ENCODE measurements at regions not wholly inside any gene's neighbourhood (a gene's known extent, or its start where the extent isn't known, plus 50 kb on each side); places are given as distances from the start of the nearest gene placed in this dataset.

GRCh38 chr10:118977835-118978234, 51.7 kb upstream of the NANOS1 start:
- peaks cover 11% of the 10 kb centered on the region for H3K4me1 ChIP-seq (ENCODE audit: low read depth, poor library complexity, severe bottlenecking)
- H3K27ac ChIP-seq: no peak overlapping the region
- H3K9ac ChIP-seq: no peak overlapping the region
- H3K4me3 ChIP-seq (IDR thresholded peaks at IDR 0.05; ENCODE audit: insufficient read depth, low read depth, low read length): no peak overlapping the region
- H3K27me3 ChIP-seq (ENCODE audit: insufficient read depth, low read depth): no peaks in the 10 kb centered on the region
- no peaks in the 10 kb centered on the region for H4K20me1 ChIP-seq (ENCODE audit: insufficient read depth)
- no peaks in the 10 kb centered on the region for H3K36me3 ChIP-seq (ENCODE audit: insufficient read depth)
- TF ChIP-seq, protein P1, sequence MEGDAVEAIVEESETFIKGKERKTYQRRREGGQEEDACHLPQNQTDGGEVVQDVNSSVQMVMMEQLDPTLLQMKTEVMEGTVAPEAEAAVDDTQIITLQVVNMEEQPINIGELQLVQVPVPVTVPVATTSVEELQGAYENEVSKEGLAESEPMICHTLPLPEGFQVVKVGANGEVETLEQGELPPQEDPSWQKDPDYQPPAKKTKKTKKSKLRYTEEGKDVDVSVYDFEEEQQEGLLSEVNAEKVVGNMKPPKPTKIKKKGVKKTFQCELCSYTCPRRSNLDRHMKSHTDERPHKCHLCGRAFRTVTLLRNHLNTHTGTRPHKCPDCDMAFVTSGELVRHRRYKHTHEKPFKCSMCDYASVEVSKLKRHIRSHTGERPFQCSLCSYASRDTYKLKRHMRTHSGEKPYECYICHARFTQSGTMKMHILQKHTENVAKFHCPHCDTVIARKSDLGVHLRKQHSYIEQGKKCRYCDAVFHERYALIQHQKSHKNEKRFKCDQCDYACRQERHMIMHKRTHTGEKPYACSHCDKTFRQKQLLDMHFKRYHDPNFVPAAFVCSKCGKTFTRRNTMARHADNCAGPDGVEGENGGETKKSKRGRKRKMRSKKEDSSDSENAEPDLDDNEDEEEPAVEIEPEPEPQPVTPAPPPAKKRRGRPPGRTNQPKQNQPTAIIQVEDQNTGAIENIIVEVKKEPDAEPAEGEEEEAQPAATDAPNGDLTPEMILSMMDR (conservative IDR thresholded peaks at IDR 0.05; ENCODE audit: low read depth, low read length): no peak
- no peaks in the 10 kb centered on the region for H3K79me2 ChIP-seq (ENCODE audit: insufficient read depth, low read depth)
- no peak overlapping the region for H2AFZ ChIP-seq (ENCODE audit: low read depth)
- no peak overlapping the region for H3K4me2 ChIP-seq

DNA sequence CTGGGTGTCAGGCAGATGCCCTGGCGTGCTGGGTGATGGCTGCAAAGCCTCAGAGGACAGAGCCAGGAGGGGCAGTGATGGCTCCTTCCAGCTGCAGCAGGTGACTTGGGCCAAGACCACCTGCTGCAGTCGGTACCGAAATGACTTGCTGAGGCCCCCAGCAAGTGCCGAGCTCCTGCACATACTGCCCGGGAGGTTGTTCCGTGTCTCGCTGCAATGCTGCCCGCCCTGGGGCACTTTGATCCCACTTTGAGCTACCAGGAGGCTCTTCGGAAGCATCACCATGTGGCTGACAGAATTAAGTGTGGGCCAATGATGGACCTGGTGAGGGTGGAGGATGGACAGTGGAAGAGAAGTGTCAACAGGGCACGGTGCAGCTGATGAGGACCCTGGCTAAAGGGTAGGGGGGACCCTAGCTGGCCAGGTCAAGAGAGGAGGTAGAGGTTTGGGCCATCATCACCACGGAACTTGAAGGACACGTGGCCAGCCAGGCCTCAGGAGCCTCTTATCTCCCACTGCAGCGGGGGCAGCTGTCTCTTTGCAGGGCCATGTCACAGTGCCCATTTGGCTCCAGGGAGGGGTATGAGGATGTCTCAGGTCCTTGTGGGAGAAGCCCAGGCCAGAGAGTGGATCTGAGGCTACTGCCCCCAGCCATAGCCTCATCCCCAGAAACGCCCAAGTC, 51.1 kb upstream of the NANOS1 start:
- Histone ChIP-seq H3K4me2 (no peak overlapping the region), H3K27ac (no peak overlapping the region), H3K4me1 (ENCODE audit: low read depth, poor library complexity, severe bottlenecking) (peaks cover 17% of the 10 kb centered on the region), H3K27me3 (ENCODE audit: insufficient read depth, low read depth) (no peaks in the 10 kb centered on the region), H2AFZ (ENCODE audit: low read depth) (no peak overlapping the region), H3K4me3 (IDR thresholded peaks at IDR 0.05; ENCODE audit: insufficient read depth, low read depth, low read length) (no peak overlapping the region), H3K36me3 (ENCODE audit: insufficient read depth) (no peaks in the 10 kb centered on the region), H4K20me1 (ENCODE audit: insufficient read depth) (no peaks in the 10 kb centered on the region), H3K79me2 (ENCODE audit: insufficient read depth, low read depth) (no peaks in the 10 kb centered on the region), H3K9ac (no peak overlapping the region)
- TF ChIP-seq, protein P1 (conservative IDR thresholded peaks at IDR 0.05; ENCODE audit: low read depth, low read length): no peak

- TF ChIP-seq, protein P1 (conservative IDR thresholded peaks at IDR 0.05; ENCODE audit: low read depth, low read length): no peak
- H3K36me3 ChIP-seq (ENCODE audit: insufficient read depth): no peaks in the 10 kb centered on the region
Observed at GRCh38 chr10:118978998-118979350, 50.5 kb upstream of the NANOS1 start.

DNA sequence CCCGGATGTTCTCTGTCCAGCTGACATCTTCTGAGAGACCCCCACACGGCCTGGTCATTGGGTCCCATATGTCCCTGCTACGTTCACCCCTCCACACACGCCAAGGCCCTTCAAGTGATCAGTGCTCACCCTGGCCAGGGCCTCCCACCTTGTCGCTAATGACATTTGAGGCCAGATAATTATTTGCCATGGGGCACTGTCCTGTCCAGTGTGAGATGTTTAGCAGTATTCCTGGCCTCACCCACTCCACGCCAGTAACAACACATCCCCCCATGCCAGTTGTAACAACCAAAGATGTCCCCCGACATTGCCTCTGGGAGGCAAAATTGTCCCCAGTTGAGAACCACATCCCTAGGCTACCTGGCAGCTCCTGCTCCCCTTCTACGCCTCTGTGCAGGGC, 49.9 kb upstream of the NANOS1 start:
- Histone ChIP-seq H3K4me2 (no peak overlapping the region), H3K79me2 (ENCODE audit: insufficient read depth, low read depth) (no peaks in the 10 kb centered on the region), H3K4me1 (ENCODE audit: low read depth, poor library complexity, severe bottlenecking) (peaks cover 29% of the 10 kb centered on the region), H4K20me1 (ENCODE audit: insufficient read depth) (no peaks in the 10 kb centered on the region), H3K36me3 (ENCODE audit: insufficient read depth) (no peaks in the 10 kb centered on the region), H3K9ac (no peak overlapping the region), H2AFZ (ENCODE audit: low read depth) (no peak overlapping the region), H3K4me3 (IDR thresholded peaks at IDR 0.05; ENCODE audit: insufficient read depth, low read depth, low read length) (no peak overlapping the region), H3K27ac (no peak overlapping the region), H3K27me3 (ENCODE audit: insufficient read depth, low read depth) (no peaks in the 10 kb centered on the region)
- TF ChIP-seq, protein P1 (conservative IDR thresholded peaks at IDR 0.05; ENCODE audit: low read depth, low read length): no peak

More at GRCh38 chr10:118978998-118979350, 50.5 kb upstream of the NANOS1 start:
- H3K27ac ChIP-seq: no peak overlapping the region
- H2AFZ ChIP-seq (ENCODE audit: low read depth): no peak overlapping the region
- H3K4me3 ChIP-seq (IDR thresholded peaks at IDR 0.05; ENCODE audit: insufficient read depth, low read depth, low read length): no peak overlapping the region
- no peak overlapping the region for H3K4me2 ChIP-seq
- no peak overlapping the region for H3K9ac ChIP-seq
- no peaks in the 10 kb centered on the region for H4K20me1 ChIP-seq (ENCODE audit: insufficient read depth)
- H3K27me3 ChIP-seq (ENCODE audit: insufficient read depth, low read depth): no peaks in the 10 kb centered on the region
- peaks cover 22% of the 10 kb centered on the region for H3K4me1 ChIP-seq (ENCODE audit: low read depth, poor library complexity, severe bottlenecking)
- H3K79me2 ChIP-seq (ENCODE audit: insufficient read depth, low read depth): no peaks in the 10 kb centered on the region
